GM18867 (cell line): ENCODE measurements at regions not wholly inside any gene's neighbourhood (a gene's known extent, or its start where the extent isn't known, plus 50 kb on each side); places are given as distances from the start of the nearest gene placed in this dataset.
"Not testable (repeated sequence)": the region's sequence is repeated elsewhere in the genome, so short reads cannot be mapped to it uniquely, and the experiment has no call there.

Experiments
- ATAC-seq: cut with Tn5 transposase; IDR thresholded peaks from one replicate; pipeline ENCODE4 v1.9.1; 2021; ENCODE audit warnings: mild to moderate bottlenecking, moderate library complexity; ENCODE audit not compliant: unreplicated experiment

DNA sequence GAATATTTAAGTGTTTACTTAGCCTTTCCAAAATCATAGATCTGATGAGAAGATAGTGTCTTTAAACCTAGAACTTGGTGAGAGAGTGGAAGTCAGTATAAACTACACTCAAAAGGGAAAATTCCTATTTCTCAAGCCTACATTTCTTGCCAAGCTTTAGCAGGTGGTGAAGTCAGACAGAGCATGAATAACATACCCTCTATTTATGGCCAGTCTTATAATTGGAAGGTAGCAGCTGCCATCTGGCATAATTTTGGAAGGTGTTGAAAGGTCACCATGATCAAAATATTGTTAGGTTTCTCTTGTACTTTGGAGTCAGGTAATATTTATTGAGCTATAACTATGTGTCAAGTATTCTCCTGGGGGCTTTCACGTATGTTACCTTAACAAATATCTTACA, 729.3 kb upstream of the KIF2B start:
- no peak for ATAC-seq

- no peak for ATAC-seq
These were observed 730.7 kb upstream of the KIF2B start for GRCh38 chr17:53092072-53092471.

DNA sequence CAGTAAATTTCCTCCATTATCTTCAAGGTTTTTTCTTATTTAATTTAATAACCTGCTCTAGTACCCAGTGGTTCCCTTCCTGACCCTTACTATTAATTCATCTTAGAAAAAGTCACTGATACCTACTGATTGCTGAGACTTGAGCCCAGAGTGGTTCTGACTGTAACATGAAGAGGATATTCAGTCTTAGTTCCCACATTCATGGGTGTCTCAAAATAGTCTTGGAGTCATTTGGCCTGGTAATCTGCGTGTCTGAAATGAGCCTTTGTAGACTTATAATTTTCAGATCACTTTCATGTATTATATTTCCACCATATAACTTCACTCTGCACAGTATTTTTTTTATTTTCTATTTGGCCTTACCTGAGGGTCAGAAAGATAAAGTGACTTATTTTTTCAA, 732.0 kb upstream of the KIF2B start:
- no peak for ATAC-seq

DNA sequence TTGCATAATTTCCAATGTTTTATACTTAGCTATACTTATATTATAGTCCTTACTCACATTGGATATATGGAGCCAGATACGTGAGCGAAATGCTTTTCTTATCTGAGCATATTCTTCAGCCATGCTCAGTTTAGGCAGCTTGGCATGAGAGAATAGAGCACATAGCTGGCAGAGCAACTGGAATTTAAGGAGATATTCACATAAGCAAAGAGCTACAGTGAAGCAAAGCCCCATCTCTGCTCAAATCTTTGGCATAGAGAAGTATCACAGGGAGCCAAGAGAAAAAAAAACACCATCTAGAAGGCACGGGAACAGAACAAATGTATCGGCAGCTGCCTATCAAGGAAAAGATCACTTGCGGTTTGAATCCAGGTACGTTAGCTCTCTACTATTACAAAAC, 734.2 kb upstream of the KIF2B start:
- no peak for ATAC-seq

DNA sequence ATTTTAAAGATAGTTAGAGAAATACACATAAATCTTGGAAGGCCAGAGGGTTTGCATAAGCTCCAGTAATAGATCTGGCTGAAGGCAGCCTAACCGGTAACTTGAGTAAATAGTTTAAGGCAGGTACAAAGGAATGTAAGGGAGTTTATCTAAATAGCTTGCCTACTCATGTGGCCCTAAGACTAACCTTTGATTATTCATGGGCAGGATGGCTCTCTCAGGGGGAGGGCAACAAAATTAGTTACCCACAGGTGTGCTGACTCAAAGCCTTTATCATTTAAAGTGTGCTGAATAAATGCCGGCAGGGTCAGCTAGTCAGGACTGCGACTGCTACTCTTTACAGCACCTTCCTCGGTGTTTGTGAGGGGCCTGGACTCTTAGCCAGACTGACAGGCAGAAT, 761.3 kb upstream of the KIF2B start:
- ATAC-seq, result no peak

- no peak for ATAC-seq
These were observed 764.7 kb upstream of the KIF2B start for GRCh38 chr17:53058031-53058430.

DNA sequence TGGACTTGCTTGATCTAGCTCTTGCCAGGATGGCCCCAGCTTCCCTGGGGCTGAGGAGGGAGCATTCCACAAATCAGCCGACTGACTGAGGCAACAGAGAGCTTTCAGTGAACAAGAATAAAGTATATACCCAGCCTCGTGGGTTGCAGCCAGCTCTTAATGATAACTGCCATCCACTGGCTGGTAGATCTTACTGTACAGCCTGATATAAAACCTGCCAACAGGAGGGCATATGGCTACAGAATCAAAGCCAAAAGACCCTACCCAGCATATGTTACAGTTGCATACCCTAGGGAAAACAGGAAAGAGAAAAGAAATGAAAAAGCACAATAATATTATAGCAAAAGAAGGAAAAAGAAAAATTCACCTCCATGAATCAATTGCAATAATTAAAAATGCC, 775.9 kb upstream of the KIF2B start:
- no peak for ATAC-seq

DNA sequence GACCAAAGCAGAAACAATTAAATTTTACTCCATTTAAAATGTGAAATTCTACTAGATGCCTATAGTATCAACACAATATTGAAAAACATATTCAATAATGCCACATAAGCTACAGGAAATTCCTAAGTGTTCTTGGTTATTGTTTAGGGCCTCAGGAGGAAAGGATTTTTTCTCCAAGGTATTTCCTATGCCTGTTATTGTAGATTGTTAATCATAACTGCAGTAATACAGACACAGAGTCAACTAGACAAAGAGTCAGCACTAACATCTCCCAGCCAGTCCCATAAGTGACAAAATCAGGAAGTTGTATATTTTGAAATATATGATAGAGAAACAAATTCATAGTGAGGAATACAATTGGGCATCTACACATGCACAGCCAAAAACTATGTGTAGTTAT, 782.7 kb upstream of the KIF2B start:
- ATAC-seq, result no peak

GRCh38 chr17:53033297-53033696, 789.4 kb upstream of the KIF2B start:
- ATAC-seq, result no peak

GRCh38 chr17:53032861-53033271, 789.9 kb upstream of the KIF2B start:
- ATAC-seq, result no peak

GRCh38 chr17:53017227-53017626, 805.5 kb upstream of the KIF2B start:
- ATAC-seq, result no peak

DNA sequence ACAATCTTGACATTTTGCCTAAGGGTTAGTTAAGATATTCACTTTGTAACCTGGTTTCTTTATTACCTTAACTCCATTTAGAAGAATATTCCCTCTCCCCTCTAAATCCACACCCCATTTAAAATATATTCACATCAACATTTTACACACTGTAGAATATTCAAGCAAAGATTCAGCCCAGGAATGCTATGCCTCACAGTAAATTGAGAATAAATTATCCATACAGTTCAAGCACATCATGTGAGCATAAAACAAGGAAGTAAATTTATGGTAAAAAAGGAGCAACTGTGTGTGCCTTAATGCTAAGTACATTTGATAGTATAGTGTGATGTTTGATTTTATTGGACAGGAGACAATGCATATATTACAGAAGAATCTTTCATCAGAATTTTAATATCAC, 806.6 kb upstream of the KIF2B start:
- ATAC-seq, result no peak

DNA sequence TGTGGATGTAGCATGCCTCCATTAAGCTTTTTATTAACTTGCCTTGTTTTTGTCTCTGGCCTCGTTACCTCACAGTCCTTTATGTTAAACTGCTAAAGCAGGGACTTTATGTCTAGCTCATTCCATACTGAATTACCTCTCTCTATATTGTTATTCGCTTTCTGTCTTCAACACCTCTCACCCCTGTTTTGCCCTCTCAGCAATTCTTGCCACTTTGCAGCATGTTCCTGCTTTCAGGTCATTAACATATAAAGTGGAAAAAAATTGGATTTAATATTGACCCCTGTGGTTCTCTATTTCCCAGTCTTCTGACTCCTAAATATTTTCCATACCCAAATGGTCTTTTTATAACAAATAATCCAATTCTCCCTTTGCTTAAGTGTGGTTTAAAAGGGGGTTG, 810.4 kb upstream of the KIF2B start:
- no peak for ATAC-seq

DNA sequence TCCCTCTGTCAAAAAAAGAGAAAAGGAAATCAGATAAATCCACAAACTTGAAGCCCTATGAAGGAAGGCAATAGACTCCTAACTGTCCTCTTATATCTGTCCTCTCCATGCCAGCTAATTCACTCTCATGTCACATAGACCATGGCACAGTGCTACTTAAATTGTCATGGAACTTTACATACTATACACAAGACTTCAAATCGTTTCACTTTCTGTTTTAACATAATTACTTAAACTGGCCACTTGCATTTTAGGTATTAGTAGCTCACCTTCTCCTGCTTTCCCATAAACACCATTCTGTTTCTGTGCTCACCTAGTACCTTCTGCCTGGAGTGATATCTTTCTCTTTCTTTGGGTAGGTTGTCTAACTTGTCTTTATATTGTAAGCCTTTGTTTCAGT, 816.7 kb upstream of the KIF2B start:
- no peak for ATAC-seq

- ATAC-seq, result no peak
These were observed 817.8 kb upstream of the KIF2B start for GRCh38 chr17:53004902-53005301.

DNA sequence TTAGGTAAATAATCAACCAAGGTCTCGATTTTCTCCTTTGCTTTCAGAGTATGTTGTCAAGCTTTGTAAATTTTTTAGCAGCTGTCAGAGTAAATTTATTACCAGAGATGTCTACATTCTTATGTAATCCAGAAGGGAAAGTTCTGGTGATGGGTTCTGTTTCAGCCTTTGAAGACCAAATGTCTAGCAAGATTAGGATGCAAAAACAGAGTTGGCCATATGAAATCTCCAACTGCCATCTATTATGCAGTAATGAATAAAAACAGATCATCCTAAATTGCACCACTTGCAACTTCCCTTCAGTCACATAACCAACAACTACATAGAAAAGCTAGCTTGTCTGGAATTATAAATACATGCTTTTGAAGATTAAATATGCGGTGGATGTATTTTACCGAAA, 826.8 kb upstream of the KIF2B start:
- ATAC-seq, result no peak

- no peak for ATAC-seq
These were observed 827.6 kb upstream of the KIF2B start for GRCh38 chr17:52995147-52995546.

DNA sequence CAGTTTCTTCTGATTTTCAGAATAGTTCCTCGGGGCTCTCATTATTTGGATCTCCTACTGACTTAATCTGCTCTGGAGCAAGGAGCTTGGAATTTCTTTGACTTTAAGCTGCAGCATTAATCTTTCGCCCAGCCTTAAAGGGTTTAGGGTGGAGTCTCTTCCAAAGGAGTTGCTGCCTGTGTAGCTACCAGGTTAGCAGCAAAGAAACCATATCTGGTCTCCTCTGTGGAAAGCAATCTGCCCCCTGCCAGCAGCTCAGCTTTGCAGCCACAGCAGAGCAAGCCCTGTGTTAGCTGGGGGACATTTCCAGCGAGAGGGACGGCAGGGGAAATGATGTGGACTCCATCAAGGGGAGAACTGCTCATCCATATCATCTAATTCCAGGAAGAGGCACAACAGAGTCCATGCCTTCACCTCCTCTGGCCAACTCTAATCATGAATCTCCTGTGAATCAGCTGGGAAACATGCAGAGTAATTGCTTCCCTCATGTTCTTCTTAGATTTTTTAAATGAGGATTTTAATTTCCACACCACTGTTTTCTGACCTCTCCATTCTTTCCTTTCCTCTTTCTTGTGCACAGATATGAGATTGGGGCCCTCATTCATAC, 827.6 kb upstream of the CA10 start:
- no peak for ATAC-seq

DNA sequence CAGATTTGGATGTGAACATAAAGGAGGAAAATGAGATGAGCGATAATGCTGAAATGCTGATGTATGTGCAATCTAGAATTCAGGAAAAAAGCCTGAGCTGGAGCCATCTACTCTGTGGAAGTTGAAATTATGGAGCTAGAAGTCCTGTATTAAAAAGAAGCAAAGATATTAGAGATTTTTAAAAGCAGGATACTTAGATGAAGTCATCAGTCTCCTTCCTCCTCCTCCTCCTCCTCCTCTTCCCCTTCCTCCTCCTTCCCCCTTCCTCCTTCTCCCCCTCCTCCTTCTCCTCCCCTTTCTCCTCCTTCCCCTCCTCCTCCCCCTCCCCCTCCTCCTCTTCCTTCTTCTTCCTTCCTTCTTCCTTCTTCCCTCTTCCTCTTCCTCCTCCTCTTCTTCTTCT, 823.8 kb upstream of the CA10 start:
- ATAC-seq, result no peak

GRCh38 chr17:52979921-52980320, 821.4 kb upstream of the CA10 start:
- ATAC-seq, result no peak

GRCh38 chr17:52965856-52966255, 807.3 kb upstream of the CA10 start:
- ATAC-seq, result no peak

GRCh38 chr17:52961751-52962150, 803.2 kb upstream of the CA10 start:
- not testable (repeated sequence) for ATAC-seq

- ATAC-seq, result no peak
These were observed 798.9 kb upstream of the CA10 start for GRCh38 chr17:52957411-52957810.

- ATAC-seq, result no peak
These were observed 788.9 kb upstream of the CA10 start for GRCh38 chr17:52947418-52947817.
